ENCODE measurements at regions not wholly inside any gene's neighbourhood (a gene's known extent, or its start where the extent isn't known, plus 50 kb on each side); places are given as distances from the start of the nearest gene placed in this dataset.

GRCh38 chr7:15888090-15888489 is 201.6 kb upstream of the MEOX2 start:
- ChIA-PET CTCF (no interaction called here), POLR2A (no interaction called here)
- TF ChIP-seq CTCF (IDR thresholded peaks at IDR 0.05; ENCODE audit: low read depth, low read length), result no peak
- Histone ChIP-seq H3K4me3 (ENCODE audit: low read depth, low read length) (no peak overlapping the region), H3K27me3 (ENCODE audit: control insufficient read depth, insufficient read depth, low read length) (no peaks in the 10 kb centered on the region), H3K27ac (ENCODE audit: low read depth, low read length) (no peak overlapping the region), H3K9me3 (ENCODE audit: control insufficient read depth, insufficient read depth, low read length) (no peaks in the 10 kb centered on the region)
- DNase-seq (ENCODE audit: low read depth, low spot score), result no peak

- Histone ChIP-seq H3K4me3 (ENCODE audit: low read depth, low read length) (no peak overlapping the region), H3K27ac (ENCODE audit: low read depth, low read length) (no peak overlapping the region), H3K27me3 (ENCODE audit: control insufficient read depth, insufficient read depth, low read length) (no peaks in the 10 kb centered on the region), H3K9me3 (ENCODE audit: control insufficient read depth, insufficient read depth, low read length) (no peaks in the 10 kb centered on the region)
- no peak for TF ChIP-seq CTCF (IDR thresholded peaks at IDR 0.05; ENCODE audit: low read depth, low read length)
- CTCF ChIA-PET, result no interaction called here
- DNase-seq (ENCODE audit: low read depth, low spot score), result no peak
- POLR2A ChIA-PET, result no interaction called here
Measured at GRCh38 chr7:15886626-15887025, 200.1 kb upstream of the MEOX2 start.

GRCh38 chr7:15885678-15886077 is 199.2 kb upstream of the MEOX2 start:
- Histone ChIP-seq H3K27ac (ENCODE audit: low read depth, low read length) (no peak overlapping the region), H3K9me3 (ENCODE audit: control insufficient read depth, insufficient read depth, low read length) (no peaks in the 10 kb centered on the region), H3K4me3 (ENCODE audit: low read depth, low read length) (no peak overlapping the region), H3K27me3 (ENCODE audit: control insufficient read depth, insufficient read depth, low read length) (no peaks in the 10 kb centered on the region)
- ChIA-PET POLR2A (no interaction called here), CTCF (no interaction called here)
- no peak for DNase-seq (ENCODE audit: low read depth, low spot score)
- no peak for TF ChIP-seq CTCF (IDR thresholded peaks at IDR 0.05; ENCODE audit: low read depth, low read length)

- no peak for DNase-seq (ENCODE audit: low read depth, low spot score)
- Histone ChIP-seq H3K27me3 (ENCODE audit: control insufficient read depth, insufficient read depth, low read length) (no peaks in the 10 kb centered on the region), H3K9me3 (ENCODE audit: control insufficient read depth, insufficient read depth, low read length) (no peaks in the 10 kb centered on the region), H3K4me3 (ENCODE audit: low read depth, low read length) (no peak overlapping the region), H3K27ac (ENCODE audit: low read depth, low read length) (no peak overlapping the region)
- POLR2A ChIA-PET, result no interaction called here
- CTCF ChIA-PET, result no interaction called here
- TF ChIP-seq CTCF (IDR thresholded peaks at IDR 0.05; ENCODE audit: low read depth, low read length), result no peak
Measured at GRCh38 chr7:15874774-15875173, 188.3 kb upstream of the MEOX2 start.

GRCh38 chr7:15870347-15870746 is 183.9 kb upstream of the MEOX2 start:
- TF ChIP-seq CTCF (IDR thresholded peaks at IDR 0.05; ENCODE audit: low read depth, low read length), result no peak
- ChIA-PET CTCF (no interaction called here), POLR2A (no interaction called here)
- Histone ChIP-seq H3K4me3 (ENCODE audit: low read depth, low read length) (no peak overlapping the region), H3K27ac (ENCODE audit: low read depth, low read length) (no peak overlapping the region), H3K9me3 (ENCODE audit: control insufficient read depth, insufficient read depth, low read length) (no peaks in the 10 kb centered on the region), H3K27me3 (ENCODE audit: control insufficient read depth, insufficient read depth, low read length) (no peaks in the 10 kb centered on the region)
- DNase-seq (ENCODE audit: low read depth, low spot score), result no peak

Measured in AG04450 (cell line).